ENCODE measurements at regions not wholly inside any gene's neighbourhood (a gene's known extent, or its start where the extent isn't known, plus 50 kb on each side); places are given as distances from the start of the nearest gene placed in this dataset.

- no peak for TF ChIP-seq CTCF (IDR thresholded peaks at IDR 0.05; ENCODE audit: borderline replicate concordance, extremely low read depth, low read length, poor library complexity, severe bottlenecking)
- no peak for TF ChIP-seq EZH2 (IDR thresholded peaks at IDR 0.05; ENCODE audit: borderline replicate concordance, low read depth, low read length, severe bottlenecking)
These were observed 176.9 kb downstream of the IGLL1 start for GRCh38 chr22:23403152-23403719.

All from DND-41 (cell line).